ENCODE measurements at regions not wholly inside any gene's neighbourhood (a gene's known extent, or its start where the extent isn't known, plus 50 kb on each side); places are given as distances from the start of the nearest gene placed in this dataset.

DNA sequence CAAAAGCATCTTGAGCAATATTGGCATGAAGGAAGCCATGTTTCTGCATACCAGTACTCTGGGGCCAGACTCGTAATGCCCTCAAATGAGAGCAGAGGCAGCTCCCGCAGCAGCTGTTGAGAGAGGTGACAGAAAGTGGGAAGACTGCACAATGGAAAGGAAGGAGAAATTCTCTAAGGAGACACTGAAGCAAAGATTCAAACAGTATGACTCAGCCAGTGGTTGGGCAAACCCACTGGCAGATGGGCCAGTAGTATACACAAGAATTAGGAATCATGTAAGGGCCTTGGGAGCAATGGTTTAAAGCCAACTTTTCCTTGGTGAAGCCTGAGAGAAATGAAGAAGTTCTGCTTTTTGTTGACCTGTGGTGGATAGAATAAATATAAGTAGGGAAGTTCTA, 2092.7 kb upstream of the PIK3C3 start:
- no peak for FAIRE-seq
- TF ChIP-seq, protein P1, sequence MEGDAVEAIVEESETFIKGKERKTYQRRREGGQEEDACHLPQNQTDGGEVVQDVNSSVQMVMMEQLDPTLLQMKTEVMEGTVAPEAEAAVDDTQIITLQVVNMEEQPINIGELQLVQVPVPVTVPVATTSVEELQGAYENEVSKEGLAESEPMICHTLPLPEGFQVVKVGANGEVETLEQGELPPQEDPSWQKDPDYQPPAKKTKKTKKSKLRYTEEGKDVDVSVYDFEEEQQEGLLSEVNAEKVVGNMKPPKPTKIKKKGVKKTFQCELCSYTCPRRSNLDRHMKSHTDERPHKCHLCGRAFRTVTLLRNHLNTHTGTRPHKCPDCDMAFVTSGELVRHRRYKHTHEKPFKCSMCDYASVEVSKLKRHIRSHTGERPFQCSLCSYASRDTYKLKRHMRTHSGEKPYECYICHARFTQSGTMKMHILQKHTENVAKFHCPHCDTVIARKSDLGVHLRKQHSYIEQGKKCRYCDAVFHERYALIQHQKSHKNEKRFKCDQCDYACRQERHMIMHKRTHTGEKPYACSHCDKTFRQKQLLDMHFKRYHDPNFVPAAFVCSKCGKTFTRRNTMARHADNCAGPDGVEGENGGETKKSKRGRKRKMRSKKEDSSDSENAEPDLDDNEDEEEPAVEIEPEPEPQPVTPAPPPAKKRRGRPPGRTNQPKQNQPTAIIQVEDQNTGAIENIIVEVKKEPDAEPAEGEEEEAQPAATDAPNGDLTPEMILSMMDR (IDR thresholded peaks at IDR 0.05; ENCODE audit: insufficient read depth, low read length, severe bottlenecking), result no peak
- Histone ChIP-seq H3K36me3 (ENCODE audit: control insufficient read depth, insufficient read depth, low read length) (no peaks in the 10 kb centered on the region), H3K27me3 (ENCODE audit: control insufficient read depth, insufficient read depth, low read length) (no peaks in the 10 kb centered on the region), H3K4me3 (ENCODE audit: low read depth, low read length) (no peak overlapping the region)
- DNase-seq (ENCODE audit: low read depth), result peak; percentile 15

DNA sequence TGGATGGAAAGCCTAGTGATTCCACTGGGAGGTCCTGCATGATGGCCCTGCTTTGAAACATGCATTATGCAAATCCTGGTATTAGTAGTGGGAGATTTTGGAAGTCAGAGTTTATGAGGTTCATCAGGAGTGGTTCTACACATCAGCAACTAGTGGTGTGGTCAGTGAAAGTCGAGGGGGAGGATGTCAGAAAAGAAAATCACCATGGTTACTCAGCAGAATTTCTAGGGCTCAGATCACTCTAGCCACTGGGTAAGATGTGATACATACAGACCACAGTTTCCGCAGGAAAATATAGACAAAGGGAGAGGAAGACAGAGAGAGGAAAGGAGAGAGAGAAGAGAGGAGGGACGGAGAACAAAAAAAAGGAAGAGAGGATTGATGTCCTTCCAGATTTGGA, 2100.7 kb upstream of the PIK3C3 start:
- no peak for DNase-seq (ENCODE audit: low read depth)
- H3K36me3 ChIP-seq (ENCODE audit: control insufficient read depth, insufficient read depth, low read length), result no peaks in the 10 kb centered on the region
- H3K4me3 ChIP-seq (ENCODE audit: low read depth, low read length), result no peak overlapping the region
- TF ChIP-seq, protein P1 (IDR thresholded peaks at IDR 0.05; ENCODE audit: insufficient read depth, low read length, severe bottlenecking), result no peak
- no peak for FAIRE-seq
- H3K27me3 ChIP-seq (ENCODE audit: control insufficient read depth, insufficient read depth, low read length), result no peaks in the 10 kb centered on the region

DNA sequence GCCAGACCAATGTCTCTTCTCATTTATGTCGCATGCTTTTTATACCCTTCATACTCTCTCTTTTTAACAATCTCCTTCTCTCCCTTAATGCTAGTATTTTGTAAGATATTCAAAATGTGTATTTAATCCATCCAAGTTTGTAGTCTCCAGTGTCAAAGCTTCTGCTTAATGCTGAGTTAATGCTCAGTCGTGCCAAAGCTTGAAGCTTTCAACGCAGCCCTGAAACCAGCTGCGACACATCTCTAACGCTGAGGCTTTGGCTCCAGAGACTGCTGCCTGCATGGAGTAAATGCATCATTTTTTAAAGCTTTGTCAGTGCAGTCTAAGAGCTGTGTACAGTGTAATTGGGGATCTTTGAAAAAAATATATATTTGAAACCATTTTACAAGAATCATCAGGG, 2108.8 kb upstream of the PIK3C3 start:
- DNase-seq (ENCODE audit: low read depth) (no peak), FAIRE-seq (no peak)
- TF ChIP-seq, protein P1 (IDR thresholded peaks at IDR 0.05; ENCODE audit: insufficient read depth, low read length, severe bottlenecking), result no peak

DNA sequence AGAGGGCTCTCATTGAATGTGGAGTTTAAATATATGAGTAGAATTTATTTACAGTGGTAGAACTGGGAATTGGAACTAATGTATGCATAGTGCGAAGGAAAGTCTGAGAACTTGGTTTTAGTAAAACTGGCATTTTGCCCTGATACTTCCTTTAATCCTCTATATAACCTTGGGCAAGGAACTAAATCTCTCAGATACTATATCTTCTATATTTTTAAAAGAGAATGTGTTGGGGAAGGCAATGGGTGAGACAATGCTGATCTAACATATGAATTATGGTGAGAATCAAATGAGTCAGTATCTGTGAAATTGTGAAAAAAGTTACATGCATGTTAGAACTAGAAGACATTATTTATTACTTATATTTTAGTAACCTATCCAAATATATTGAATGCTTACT, 2109.4 kb upstream of the PIK3C3 start:
- FAIRE-seq (no peak), DNase-seq (ENCODE audit: low read depth) (peak; percentile 72)
- TF ChIP-seq, protein P1 (IDR thresholded peaks at IDR 0.05; ENCODE audit: insufficient read depth, low read length, severe bottlenecking), result no peak
- H3K27me3 ChIP-seq (ENCODE audit: control insufficient read depth, insufficient read depth, low read length), result peaks cover 5% of the 10 kb centered on the region
- H3K36me3 ChIP-seq (ENCODE audit: control insufficient read depth, insufficient read depth, low read length), result no peaks in the 10 kb centered on the region
- no peak overlapping the region for H3K4me3 ChIP-seq (ENCODE audit: low read depth, low read length)

More for the DNA sequence above, 2108.8 kb upstream of the PIK3C3 start:
- peaks cover 5% of the 10 kb centered on the region for H3K27me3 ChIP-seq (ENCODE audit: control insufficient read depth, insufficient read depth, low read length)
- H3K4me3 ChIP-seq (ENCODE audit: low read depth, low read length), result no peak overlapping the region
- no peaks in the 10 kb centered on the region for H3K36me3 ChIP-seq (ENCODE audit: control insufficient read depth, insufficient read depth, low read length)

DNA sequence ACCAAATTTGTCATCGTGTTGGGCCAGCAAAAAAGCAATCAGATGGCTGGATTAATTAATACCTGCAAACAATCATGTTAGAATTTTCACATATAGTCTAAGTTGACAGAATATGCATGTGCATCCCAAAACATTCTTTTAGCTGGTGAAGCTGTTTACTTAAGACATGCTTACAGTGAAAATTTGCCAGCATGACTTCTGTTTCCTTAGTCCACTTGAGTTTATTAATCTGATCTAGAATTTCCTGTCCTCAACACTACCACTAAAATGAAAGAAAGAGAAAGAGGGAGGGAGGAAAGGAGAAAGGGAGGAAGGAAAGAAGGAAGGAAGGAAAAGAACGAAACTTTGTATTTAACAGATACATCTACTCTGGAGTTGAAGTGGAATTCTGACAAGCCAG, 2109.9 kb upstream of the PIK3C3 start:
- Histone ChIP-seq H3K4me3 (ENCODE audit: low read depth, low read length) (no peak overlapping the region), H3K27me3 (ENCODE audit: control insufficient read depth, insufficient read depth, low read length) (peaks cover 5% of the 10 kb centered on the region), H3K36me3 (ENCODE audit: control insufficient read depth, insufficient read depth, low read length) (no peaks in the 10 kb centered on the region)
- no peak for DNase-seq (ENCODE audit: low read depth)
- no peak for FAIRE-seq
- TF ChIP-seq, protein P1 (IDR thresholded peaks at IDR 0.05; ENCODE audit: insufficient read depth, low read length, severe bottlenecking), result no peak

DNA sequence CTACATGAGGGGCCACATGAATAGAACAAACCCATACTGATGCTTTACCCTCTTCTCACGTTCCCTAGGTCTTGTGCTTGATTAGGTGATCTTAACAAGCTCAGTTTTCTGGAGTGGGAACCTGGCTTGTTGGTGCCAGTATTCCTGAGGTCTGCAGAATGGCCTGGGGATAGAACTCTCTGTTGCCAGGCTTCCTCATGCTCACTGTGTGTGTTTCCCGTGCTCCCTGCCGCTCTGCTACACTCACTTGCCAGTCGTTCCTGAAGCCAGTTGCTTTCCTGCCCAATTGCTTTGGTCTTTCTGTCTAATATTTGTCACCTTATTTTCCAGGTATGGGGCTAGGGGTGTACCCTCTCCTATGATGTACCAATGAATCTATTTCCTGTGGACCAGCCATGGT, 2111.5 kb upstream of the PIK3C3 start:
- H3K36me3 ChIP-seq (ENCODE audit: control insufficient read depth, insufficient read depth, low read length), result no peaks in the 10 kb centered on the region
- FAIRE-seq (no peak), DNase-seq (ENCODE audit: low read depth) (no peak)
- no peak overlapping the region for H3K4me3 ChIP-seq (ENCODE audit: low read depth, low read length)
- TF ChIP-seq, protein P1 (IDR thresholded peaks at IDR 0.05; ENCODE audit: insufficient read depth, low read length, severe bottlenecking), result no peak
- peaks cover 5% of the 10 kb centered on the region for H3K27me3 ChIP-seq (ENCODE audit: control insufficient read depth, insufficient read depth, low read length)

Data from bronchial epithelial cell (primary cell).